ENCODE measurements at regions not wholly inside any gene's neighbourhood (a gene's known extent, or its start where the extent isn't known, plus 50 kb on each side); places are given as distances from the start of the nearest gene placed in this dataset.

DNA sequence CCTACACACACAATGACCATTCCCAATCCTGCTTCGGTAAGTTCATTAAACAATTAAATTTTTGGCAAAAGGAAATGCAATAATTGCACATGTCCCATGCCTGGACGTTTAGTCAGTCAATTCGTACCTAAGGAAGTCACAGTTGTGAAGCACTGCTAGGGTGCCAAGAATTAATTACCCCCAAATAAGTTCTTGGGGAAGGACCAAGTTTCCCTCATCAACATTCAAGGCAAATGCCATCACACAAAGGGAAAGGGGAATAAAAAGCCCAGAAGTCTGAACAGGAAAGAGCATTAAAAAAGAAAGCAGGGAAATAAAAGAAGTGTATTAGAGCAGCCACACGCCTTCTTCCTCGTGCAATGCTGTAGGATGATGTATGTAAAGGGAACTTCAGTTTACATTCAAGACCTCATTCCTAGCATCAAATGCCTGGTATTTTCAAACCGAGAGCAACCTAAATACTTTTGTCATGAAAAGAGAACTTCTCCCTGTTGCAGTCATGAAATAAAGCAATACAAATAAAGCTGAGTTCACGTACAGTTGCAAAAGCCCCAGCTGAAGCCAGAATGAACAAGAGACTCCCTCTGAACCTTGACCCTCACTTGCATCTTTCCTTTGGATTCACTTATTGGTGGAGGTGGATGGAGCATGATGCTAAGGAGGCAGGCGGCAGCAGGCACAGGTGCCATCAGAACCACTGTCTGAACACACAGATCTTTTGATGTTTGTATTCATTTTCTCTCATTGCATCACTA lies 124.0 kb upstream of the PPARGC1A start:
- TF ChIP-seq, protein P1, sequence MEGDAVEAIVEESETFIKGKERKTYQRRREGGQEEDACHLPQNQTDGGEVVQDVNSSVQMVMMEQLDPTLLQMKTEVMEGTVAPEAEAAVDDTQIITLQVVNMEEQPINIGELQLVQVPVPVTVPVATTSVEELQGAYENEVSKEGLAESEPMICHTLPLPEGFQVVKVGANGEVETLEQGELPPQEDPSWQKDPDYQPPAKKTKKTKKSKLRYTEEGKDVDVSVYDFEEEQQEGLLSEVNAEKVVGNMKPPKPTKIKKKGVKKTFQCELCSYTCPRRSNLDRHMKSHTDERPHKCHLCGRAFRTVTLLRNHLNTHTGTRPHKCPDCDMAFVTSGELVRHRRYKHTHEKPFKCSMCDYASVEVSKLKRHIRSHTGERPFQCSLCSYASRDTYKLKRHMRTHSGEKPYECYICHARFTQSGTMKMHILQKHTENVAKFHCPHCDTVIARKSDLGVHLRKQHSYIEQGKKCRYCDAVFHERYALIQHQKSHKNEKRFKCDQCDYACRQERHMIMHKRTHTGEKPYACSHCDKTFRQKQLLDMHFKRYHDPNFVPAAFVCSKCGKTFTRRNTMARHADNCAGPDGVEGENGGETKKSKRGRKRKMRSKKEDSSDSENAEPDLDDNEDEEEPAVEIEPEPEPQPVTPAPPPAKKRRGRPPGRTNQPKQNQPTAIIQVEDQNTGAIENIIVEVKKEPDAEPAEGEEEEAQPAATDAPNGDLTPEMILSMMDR (IDR thresholded peaks at IDR 0.05): no peak

DNA sequence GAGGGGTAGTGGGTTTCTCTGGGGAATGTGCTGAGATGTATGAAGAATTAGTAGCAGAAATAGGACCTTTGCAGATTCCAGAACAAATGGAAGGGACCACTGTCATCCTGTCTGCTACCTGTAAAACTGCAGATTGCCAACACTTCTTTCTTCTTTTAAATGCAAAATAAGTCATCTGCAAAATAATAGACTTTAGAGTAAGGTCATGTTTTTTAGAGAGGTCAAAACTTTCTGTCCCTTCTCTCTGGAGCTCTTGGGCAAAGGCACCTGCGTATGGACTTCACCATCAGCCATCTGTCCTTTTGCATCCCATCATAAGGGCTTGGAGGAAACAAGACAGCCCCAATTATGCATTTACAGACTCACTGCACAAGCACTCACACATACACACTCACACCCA lies 121.1 kb upstream of the PPARGC1A start:
- TF ChIP-seq, protein P1 (IDR thresholded peaks at IDR 0.05): no peak

DNA sequence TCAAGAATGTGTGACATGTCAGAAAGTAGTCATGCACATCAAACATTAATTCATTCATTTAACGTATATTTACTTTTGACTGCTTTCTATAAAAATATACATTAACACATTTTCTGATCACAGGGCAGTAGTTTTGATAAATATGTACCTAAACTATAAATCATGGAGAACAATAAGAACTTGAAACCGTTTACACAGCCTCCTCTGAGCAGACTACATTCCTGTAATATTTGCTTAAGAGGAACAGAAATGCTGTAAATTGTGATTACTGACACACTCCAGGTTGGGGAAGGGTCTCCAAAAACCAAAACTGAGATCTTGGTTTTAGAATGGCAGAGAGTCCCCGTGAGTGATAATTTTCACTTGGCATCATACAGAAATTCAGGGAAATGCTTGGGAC lies 120.7 kb upstream of the PPARGC1A start:
- TF ChIP-seq, protein P1 (IDR thresholded peaks at IDR 0.05): no peak

- TF ChIP-seq, protein P1 (IDR thresholded peaks at IDR 0.05): no peak
Observed at GRCh38 chr4:24007860-24008261, 118.0 kb upstream of the PPARGC1A start.

DNA sequence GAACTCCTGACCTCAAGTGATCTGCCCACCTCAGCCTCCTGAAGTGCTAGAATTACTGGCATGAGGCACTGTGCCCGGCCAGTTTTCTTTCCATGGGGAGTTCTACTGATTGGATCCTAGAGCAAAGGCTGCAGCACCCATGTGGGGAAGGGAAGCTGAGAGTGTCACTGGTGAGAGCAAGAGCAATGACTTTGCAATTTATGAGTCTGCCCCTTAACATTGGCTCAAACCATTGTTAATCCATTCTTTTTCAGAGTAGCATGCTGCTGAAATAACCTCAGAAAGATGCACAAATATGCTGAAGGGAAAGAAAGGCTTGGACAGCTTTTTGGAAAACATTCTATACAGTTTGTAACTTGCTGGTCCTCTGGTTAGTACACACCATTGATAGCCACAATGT lies 116.4 kb upstream of the PPARGC1A start:
- TF ChIP-seq, protein P1 (IDR thresholded peaks at IDR 0.05): no peak

GRCh38 chr4:24003926-24004325 lies 114.1 kb upstream of the PPARGC1A start:
- TF ChIP-seq, protein P1 (IDR thresholded peaks at IDR 0.05): no peak

DNA sequence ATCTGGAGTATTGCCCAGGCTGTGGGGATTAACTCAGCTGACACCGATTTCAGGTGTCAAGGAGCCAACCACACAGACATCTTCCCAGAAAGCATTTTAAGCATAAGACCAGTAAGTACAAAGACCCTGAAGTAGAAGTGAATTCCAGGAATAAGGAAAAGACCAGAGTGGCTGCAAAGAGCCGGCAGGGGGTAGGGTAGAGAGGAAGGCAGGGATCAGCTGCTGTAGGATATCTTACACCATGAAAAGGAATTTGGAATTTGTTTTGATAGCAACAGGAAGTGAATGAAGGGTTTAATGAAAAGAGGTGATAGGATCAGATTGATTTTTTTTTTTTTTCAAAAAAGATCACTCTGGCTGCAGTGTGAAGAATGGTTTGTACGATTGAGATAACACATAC lies 113.6 kb upstream of the PPARGC1A start:
- TF ChIP-seq, protein P1 (IDR thresholded peaks at IDR 0.05): no peak
